Gastrocnemius medialis (tissue), 4 donors: ENCODE measurements at regions not wholly inside any gene's neighbourhood (a gene's known extent, or its start where the extent isn't known, plus 50 kb on each side); places are given as distances from the start of the nearest gene placed in this dataset.
"Not testable (repeated sequence)": the region's sequence is repeated elsewhere in the genome, so short reads cannot be mapped to it uniquely, and the experiment has no call there.

ENCODE experiments used
- ATAC-seq, 2 donors: fragments of 150-250 bp; one replicate each; pipeline ENCODE4 v1.9.1; 2016
- DNase-seq, 2 donors: peaks; one replicate each; pipeline ENCODE4 v3.0.0-alpha.2; 2019
- H3K27ac ChIP-seq, 4 donors: fragments of 200-600 bp; sonication (generic); 1 replicate in 1 of 4; 2 replicates in 3 of 4; pipeline ENCODE4 v1.5.1; 2016 to 2018; ENCODE audit warnings: mild to moderate bottlenecking in 2 of 4, moderate library complexity in 1 of 4
- H3K27me3 ChIP-seq, 3 donors: fragments of 200-600 bp; sonication (generic) in 2 of 3; 1 replicate in 1 of 3; 2 replicates in 2 of 3; pipeline versions ENCODE4 v1.5.1 to v1.6.0; 2016 to 2019; ENCODE audit warnings: mild to moderate bottlenecking in 1 of 3, moderate library complexity in 1 of 3
- H3K36me3 ChIP-seq, 2 donors: fragments of 200-600 bp; sonication (generic) in 1 of 2; one replicate each; pipeline ENCODE4 v1.5.1; 2017 to 2018
- H3K4me1 ChIP-seq, 2 donors: fragments of 200-600 bp; sonication (generic) in 1 of 2; one replicate each; pipeline ENCODE4 v1.5.1; 2016 to 2017; ENCODE audit warnings: mild to moderate bottlenecking in 2 of 2
- H3K4me3 ChIP-seq, 4 donors: fragments of 200-600 bp; sonication (generic) in 3 of 4; 1 replicate in 1 of 4; 2 replicates in 3 of 4; pipeline ENCODE4 v1.5.1; 2016 to 2019; ENCODE audit warnings: mild to moderate bottlenecking in 2 of 4
- H3K9me3 ChIP-seq, 3 donors: fragments of 200-600 bp; sonication (generic) in 2 of 3; 1 replicate in 1 of 3; 2 replicates in 2 of 3; pipeline ENCODE4 v1.5.1; 2016 to 2019
- POLR2A ChIP-seq, 2 donors: fragments of 450-650 bp; IDR thresholded peaks; one replicate each; pipeline ENCODE4 v1.6.1; 2017; ENCODE audit warnings: antibody characterized with exemption in 2 of 2, mild to moderate bottlenecking in 2 of 2, moderate library complexity in 2 of 2
- in situ Hi-C, 4 donors: fragments of 200-750 bp; cut with MboI; loops; one replicate each; pipeline versions ENCODE4 v1.15.0 to v1.8.0; 2017; ENCODE audit warnings: low sequenced_read_pairs in 4 of 4
- intact Hi-C: fragments of 100-400 bp; cut with DNase I; formaldehyde crosslinking; loops from one replicate; pipeline ENCODE4 v1.15.1; 2023; ENCODE audit warnings: low total_unique reads
- TF ChIP-seq, protein P1 (sequence below), 5 experiments: fragments of 450-650 bp in 3 of 5; fragments of 200-600 bp in 2 of 5; sonication (generic) in 2 of 5; IDR thresholded peaks in 4 of 5; conservative IDR thresholded peaks in 1 of 5; 1 replicate in 4 of 5; 2 replicates in 1 of 5; pipeline ENCODE4 v1.5.1; 2016 to 2019; ENCODE audit warnings: antibody characterized with exemption in 5 of 5, mild to moderate bottlenecking in 3 of 5, moderate library complexity in 3 of 5

DNA sequence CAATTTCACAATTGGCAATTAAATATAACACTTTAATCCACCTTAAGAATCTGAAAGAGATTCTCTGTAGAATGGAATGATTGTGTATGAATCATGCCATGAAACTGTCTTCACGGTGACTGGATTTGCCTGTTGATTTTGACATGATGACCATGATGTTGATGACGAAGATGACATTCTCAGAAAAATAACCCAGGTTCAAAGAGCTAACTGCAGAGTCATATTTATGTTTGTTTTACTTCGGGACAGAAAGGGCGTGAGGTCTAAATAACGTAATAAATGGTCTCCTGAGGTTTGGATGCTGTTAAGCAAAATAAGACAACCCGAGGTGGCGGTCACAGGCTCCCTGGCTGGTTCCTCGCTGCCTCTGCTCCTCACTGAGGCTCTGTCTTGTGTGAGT is 532.0 kb downstream of the TMEM121 start:
- intact Hi-C loops: no loop called here
- Histone ChIP-seq H3K27me3 (peaks cover 0 to 8% (median 0%) of the 10 kb centered on the region in 3 donors), H3K4me1 (no peaks in the 10 kb centered on the region), H3K4me3 (no peak overlapping the region), H3K9me3 (no peaks in the 10 kb centered on the region), H3K27ac (no peak overlapping the region), H3K36me3 (no peaks in the 10 kb centered on the region)
- TF ChIP-seq, protein P1, sequence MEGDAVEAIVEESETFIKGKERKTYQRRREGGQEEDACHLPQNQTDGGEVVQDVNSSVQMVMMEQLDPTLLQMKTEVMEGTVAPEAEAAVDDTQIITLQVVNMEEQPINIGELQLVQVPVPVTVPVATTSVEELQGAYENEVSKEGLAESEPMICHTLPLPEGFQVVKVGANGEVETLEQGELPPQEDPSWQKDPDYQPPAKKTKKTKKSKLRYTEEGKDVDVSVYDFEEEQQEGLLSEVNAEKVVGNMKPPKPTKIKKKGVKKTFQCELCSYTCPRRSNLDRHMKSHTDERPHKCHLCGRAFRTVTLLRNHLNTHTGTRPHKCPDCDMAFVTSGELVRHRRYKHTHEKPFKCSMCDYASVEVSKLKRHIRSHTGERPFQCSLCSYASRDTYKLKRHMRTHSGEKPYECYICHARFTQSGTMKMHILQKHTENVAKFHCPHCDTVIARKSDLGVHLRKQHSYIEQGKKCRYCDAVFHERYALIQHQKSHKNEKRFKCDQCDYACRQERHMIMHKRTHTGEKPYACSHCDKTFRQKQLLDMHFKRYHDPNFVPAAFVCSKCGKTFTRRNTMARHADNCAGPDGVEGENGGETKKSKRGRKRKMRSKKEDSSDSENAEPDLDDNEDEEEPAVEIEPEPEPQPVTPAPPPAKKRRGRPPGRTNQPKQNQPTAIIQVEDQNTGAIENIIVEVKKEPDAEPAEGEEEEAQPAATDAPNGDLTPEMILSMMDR (IDR thresholded peaks at IDR 0.05 in 4 of 5, conservative IDR thresholded peaks at IDR 0.05 in 1 of 5): no peak
- no peak for TF ChIP-seq POLR2A (IDR thresholded peaks at IDR 0.05)
- DNase-seq: no peak
- ATAC-seq: no peak
- in situ Hi-C loops: no loop called here

DNA sequence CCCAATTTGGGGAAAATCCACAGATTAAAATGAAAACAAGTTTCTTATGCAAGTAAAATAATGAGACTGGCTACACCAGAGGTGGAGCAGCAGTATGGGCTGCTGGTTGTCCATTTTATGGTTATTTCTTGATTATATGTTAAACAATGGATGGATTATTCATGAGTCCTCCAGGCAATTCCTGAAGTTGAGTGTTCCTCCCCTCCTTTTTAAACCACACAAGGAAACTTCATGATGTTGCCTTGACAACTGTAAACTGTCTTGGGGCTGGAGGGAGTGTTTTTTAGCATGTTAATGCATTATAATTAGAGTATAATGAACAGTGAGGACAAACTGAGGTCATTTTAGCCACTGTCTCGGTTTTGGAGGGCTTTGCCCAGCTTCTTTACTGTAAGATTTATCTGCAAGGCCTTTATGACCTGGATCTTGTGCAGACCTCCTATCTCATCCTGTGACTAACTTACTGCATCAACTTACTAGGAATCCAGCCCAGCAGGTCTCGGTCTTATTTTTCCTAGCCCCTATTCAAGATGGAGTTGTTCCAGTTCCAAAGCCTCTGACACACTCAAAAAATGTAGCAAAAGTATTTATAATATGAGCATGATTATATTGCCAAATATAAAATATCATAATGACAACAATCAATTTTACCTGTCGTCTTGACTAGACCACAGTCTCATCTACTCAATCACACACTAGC is 534.0 kb downstream of the TMEM121 start:
- no peak overlapping the region for H3K27ac ChIP-seq
- intact Hi-C loops (no loop called here), in situ Hi-C loops (no loop called here)
- ATAC-seq (no peak), DNase-seq (no peak)
- H3K4me1 ChIP-seq: no peaks in the 10 kb centered on the region
- no peak for TF ChIP-seq POLR2A (IDR thresholded peaks at IDR 0.05)
- TF ChIP-seq, protein P1 (IDR thresholded peaks at IDR 0.05 in 4 of 5, conservative IDR thresholded peaks at IDR 0.05 in 1 of 5): no peak
- H3K9me3 ChIP-seq: no peaks in the 10 kb centered on the region
- no peak overlapping the region for H3K4me3 ChIP-seq
- H3K27me3 ChIP-seq: peaks cover 0 to 8% (median 0%) of the 10 kb centered on the region in 3 donors
- no peaks in the 10 kb centered on the region for H3K36me3 ChIP-seq

DNA sequence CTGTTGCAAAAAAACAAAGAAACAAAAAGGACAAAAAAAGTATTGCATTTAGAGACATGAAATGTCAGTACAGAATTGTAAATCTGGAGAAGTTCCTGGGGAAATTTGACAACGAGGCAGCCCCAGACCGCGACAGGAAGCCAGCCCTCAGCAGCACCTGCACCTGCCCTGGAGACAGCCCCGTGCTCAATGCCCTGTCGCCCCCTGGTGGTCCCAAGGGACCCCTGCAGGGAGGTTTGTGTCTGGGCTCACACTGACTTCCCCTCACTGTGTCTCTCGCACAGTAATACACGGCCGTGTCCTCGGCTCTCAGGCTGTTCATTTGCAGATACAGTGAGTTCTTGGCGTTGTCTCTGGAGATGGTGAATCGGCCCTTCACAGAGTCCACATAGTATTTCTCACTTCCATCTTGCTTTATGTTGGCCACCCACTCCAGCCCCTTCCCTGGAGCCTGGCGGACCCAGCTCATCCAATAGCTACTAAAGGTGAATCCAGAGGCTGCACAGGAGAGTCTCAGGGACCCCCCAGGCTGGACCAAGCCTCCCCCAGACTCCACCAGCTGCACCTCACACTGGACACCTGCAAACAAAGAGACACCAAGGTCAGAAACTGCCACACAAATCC is 535.6 kb downstream of the TMEM121 start:
- H3K36me3 ChIP-seq, DNase-seq, H3K27me3 ChIP-seq, H3K4me3 ChIP-seq, intact Hi-C loops, H3K4me1 ChIP-seq, H3K27ac ChIP-seq, H3K9me3 ChIP-seq, in situ Hi-C loops, ATAC-seq: not testable (repeated sequence)

DNA sequence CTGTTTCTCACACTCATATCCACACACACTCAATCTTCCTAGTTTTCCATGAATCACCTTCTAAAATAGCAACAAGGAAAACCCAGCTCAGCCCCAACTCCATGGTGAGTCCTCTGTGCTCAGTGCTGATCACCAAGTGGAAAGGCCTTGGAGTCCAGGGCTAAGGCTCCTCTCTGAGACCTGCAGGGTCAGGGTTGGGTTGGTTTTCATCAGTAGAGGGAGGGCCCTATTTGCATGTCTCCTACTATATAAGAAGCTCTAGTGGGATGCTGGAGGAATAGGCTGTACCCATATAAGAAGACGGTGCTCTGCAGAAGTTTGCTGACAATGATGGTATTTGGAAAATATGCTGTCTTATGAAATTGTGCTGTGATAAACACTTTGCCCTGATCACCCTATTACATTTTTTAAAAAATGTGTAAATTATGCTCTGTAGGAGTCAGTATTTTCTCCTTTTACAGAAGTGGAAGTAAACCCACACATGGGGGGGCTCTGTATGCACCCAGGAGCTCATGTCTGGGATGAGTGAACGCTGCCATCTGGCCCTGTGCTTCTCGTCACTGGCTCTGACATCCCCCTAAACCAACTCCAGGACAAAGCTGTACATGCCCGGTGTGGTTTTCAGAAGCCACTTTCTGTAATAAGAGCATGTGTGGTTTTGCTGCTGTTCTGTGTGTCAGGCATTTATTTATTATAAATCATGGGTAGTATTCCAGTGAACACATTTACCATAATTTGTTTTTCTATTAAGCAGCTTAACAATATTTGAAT is 536.3 kb downstream of the TMEM121 start:
- intact Hi-C loops (no loop called here), in situ Hi-C loops (no loop called here)
- no peak overlapping the region for H3K27ac ChIP-seq
- TF ChIP-seq, protein P1 (IDR thresholded peaks at IDR 0.05 in 4 of 5, conservative IDR thresholded peaks at IDR 0.05 in 1 of 5): no peak
- TF ChIP-seq POLR2A (IDR thresholded peaks at IDR 0.05): no peak
- H3K36me3 ChIP-seq: no peaks in the 10 kb centered on the region
- no peak overlapping the region for H3K4me3 ChIP-seq
- no peaks in the 10 kb centered on the region for H3K4me1 ChIP-seq
- H3K27me3 ChIP-seq: peaks cover 0 to 8% (median 0%) of the 10 kb centered on the region in 3 donors
- H3K9me3 ChIP-seq: no peaks in the 10 kb centered on the region
- DNase-seq (no peak), ATAC-seq (no peak)

DNA sequence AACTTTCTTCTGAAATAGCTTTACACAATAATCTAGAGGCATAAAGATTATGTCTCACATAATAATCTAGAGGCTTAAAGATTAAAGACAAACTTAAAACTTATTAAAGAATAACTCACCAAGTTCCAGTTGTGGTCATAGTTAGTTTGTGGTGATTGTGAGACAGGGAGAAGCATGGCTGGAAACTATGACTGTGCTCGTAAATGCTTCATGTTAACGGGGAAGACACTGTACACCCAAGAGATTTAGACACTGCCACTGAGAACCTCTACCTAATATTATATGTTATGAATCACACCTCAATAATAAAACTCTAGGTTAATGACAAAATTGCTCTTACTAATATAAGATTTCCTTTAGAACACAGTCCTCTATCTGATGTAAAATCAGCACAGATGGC is 541.6 kb downstream of the TMEM121 start:
- in situ Hi-C loops (no loop called here), intact Hi-C loops (no loop called here)
- Histone ChIP-seq H3K4me1 (no peaks in the 10 kb centered on the region), H3K4me3 (no peak overlapping the region), H3K27me3 (peaks cover 0 to 7% (median 0%) of the 10 kb centered on the region in 3 donors), H3K27ac (no peak overlapping the region), H3K36me3 (no peaks in the 10 kb centered on the region), H3K9me3 (no peaks in the 10 kb centered on the region)
- no peak for DNase-seq
- no peak for ATAC-seq
- no peak for TF ChIP-seq POLR2A (IDR thresholded peaks at IDR 0.05)
- TF ChIP-seq, protein P1 (IDR thresholded peaks at IDR 0.05 in 4 of 5, conservative IDR thresholded peaks at IDR 0.05 in 1 of 5): no peak
